WI38 (cell line): ENCODE measurements at regions not wholly inside any gene's neighbourhood (a gene's known extent, or its start where the extent isn't known, plus 50 kb on each side); places are given as distances from the start of the nearest gene placed in this dataset.

Experiments
- H3K4me3 ChIP-seq: 2 replicates; pipeline ENCODE4 v1.5.1; 2011; ENCODE audit warnings: low read depth, mild to moderate bottlenecking, control low read depth, low read length
- CTCF ChIP-seq: IDR thresholded peaks from 2 replicates; pipeline ENCODE4 v1.5.1; 2012; ENCODE audit warnings: low read depth, mild to moderate bottlenecking, control low read depth, low read length

GRCh38 chr5:54728588-54728915 is 211.0 kb downstream of the SNX18 start:
- TF ChIP-seq CTCF, result no peak
- no peak overlapping the region for H3K4me3 ChIP-seq

GRCh38 chr5:54727874-54728587 is 210.5 kb downstream of the SNX18 start:
- H3K4me3 ChIP-seq, result no peak overlapping the region
- TF ChIP-seq CTCF, result no peak

- H3K4me3 ChIP-seq, result no peak overlapping the region
- no peak for TF ChIP-seq CTCF
Observed at GRCh38 chr5:54725391-54726280, 208.1 kb downstream of the SNX18 start.

GRCh38 chr5:54722846-54723433 is 205.4 kb downstream of the SNX18 start:
- H3K4me3 ChIP-seq, result no peak overlapping the region
- no peak for TF ChIP-seq CTCF

- no peak for TF ChIP-seq CTCF
- H3K4me3 ChIP-seq, result no peak overlapping the region
Observed at GRCh38 chr5:54721951-54722654, 204.5 kb downstream of the SNX18 start.

- no peak overlapping the region for H3K4me3 ChIP-seq
- TF ChIP-seq CTCF, result no peak
Observed at GRCh38 chr5:54721116-54721515, 203.6 kb downstream of the SNX18 start.
